ENCODE measurements at regions not wholly inside any gene's neighbourhood (a gene's known extent, or its start where the extent isn't known, plus 50 kb on each side); places are given as distances from the start of the nearest gene placed in this dataset.
A peak's percentile ranks its signal among the peaks of the same experiment; 100 is the strongest.

GRCh38 chr6:63504777-63505384 lies 67.4 kb upstream of the LOC128125822 start:
- H3K27ac ChIP-seq (replicated peaks) = no peak overlapping the region
- intact Hi-C loops (cut with micrococcal nuclease) = no loop called here
- no peaks in the 10 kb centered on the region for H3K27me3 ChIP-seq (ENCODE audit: low read depth)
- peaks cover 7% of the 10 kb centered on the region for H3K4me1 ChIP-seq
- no peaks in the 10 kb centered on the region for H3K36me3 ChIP-seq
- no peaks in the 10 kb centered on the region for H3K9me3 ChIP-seq (replicated peaks)
- TF ChIP-seq CTCF (IDR thresholded peaks at IDR 0.05; ENCODE audit: borderline replicate concordance) = no peak
- no peak for DNase-seq
- H3K4me3 ChIP-seq = no peak overlapping the region

GRCh38 chr6:63507096-63507495 lies 65.2 kb upstream of the LOC128125822 start:
- H3K36me3 ChIP-seq = no peaks in the 10 kb centered on the region
- intact Hi-C loops (cut with micrococcal nuclease) = no loop called here
- DNase-seq = no peak

GRCh38 chr6:63509652-63510352 lies 62.5 kb upstream of the LOC128125822 start:
- Histone ChIP-seq H3K9me3 (replicated peaks) (no peaks in the 10 kb centered on the region), H3K4me3 (no peak overlapping the region), H3K4me1 (peaks cover 9% of the 10 kb centered on the region), H3K27ac (replicated peaks) (no peak overlapping the region), H3K36me3 (no peaks in the 10 kb centered on the region), H3K27me3 (ENCODE audit: low read depth) (no peaks in the 10 kb centered on the region)
- intact Hi-C loops (cut with micrococcal nuclease) = no loop called here
- no peak for TF ChIP-seq CTCF (IDR thresholded peaks at IDR 0.05; ENCODE audit: borderline replicate concordance)
- peak; percentile 74 for DNase-seq

More at GRCh38 chr6:63507096-63507495, 65.2 kb upstream of the LOC128125822 start:
- Histone ChIP-seq H3K4me3 (no peak overlapping the region), H3K4me1 (peaks cover 9% of the 10 kb centered on the region), H3K27ac (replicated peaks) (no peak overlapping the region), H3K27me3 (ENCODE audit: low read depth) (no peaks in the 10 kb centered on the region), H3K9me3 (replicated peaks) (no peaks in the 10 kb centered on the region)
- no peak for TF ChIP-seq CTCF (IDR thresholded peaks at IDR 0.05; ENCODE audit: borderline replicate concordance)

GRCh38 chr6:63510353-63510686 lies 62.0 kb upstream of the LOC128125822 start:
- TF ChIP-seq CTCF (IDR thresholded peaks at IDR 0.05; ENCODE audit: borderline replicate concordance) = no peak
- H3K4me3 ChIP-seq = no peak overlapping the region
- no peaks in the 10 kb centered on the region for H3K36me3 ChIP-seq
- no peaks in the 10 kb centered on the region for H3K9me3 ChIP-seq (replicated peaks)
- H3K4me1 ChIP-seq = peaks cover 9% of the 10 kb centered on the region
- no peaks in the 10 kb centered on the region for H3K27me3 ChIP-seq (ENCODE audit: low read depth)
- DNase-seq = no peak
- intact Hi-C loops (cut with micrococcal nuclease) = no loop called here
- H3K27ac ChIP-seq (replicated peaks) = no peak overlapping the region

- no peaks in the 10 kb centered on the region for H3K36me3 ChIP-seq
- H3K9me3 ChIP-seq (replicated peaks) = no peaks in the 10 kb centered on the region
- peaks cover 9% of the 10 kb centered on the region for H3K4me1 ChIP-seq
- intact Hi-C loops (cut with micrococcal nuclease) = no loop called here
- H3K27ac ChIP-seq (replicated peaks) = no peak overlapping the region
- TF ChIP-seq CTCF (IDR thresholded peaks at IDR 0.05; ENCODE audit: borderline replicate concordance) = no peak
- no peaks in the 10 kb centered on the region for H3K27me3 ChIP-seq (ENCODE audit: low read depth)
- no peak overlapping the region for H3K4me3 ChIP-seq
- no peak for DNase-seq
Observed at GRCh38 chr6:63510849-63511248, 61.4 kb upstream of the LOC128125822 start.
